Skeletal muscle cell (primary cell): ENCODE measurements at regions not wholly inside any gene's neighbourhood (a gene's known extent, or its start where the extent isn't known, plus 50 kb on each side); places are given as distances from the start of the nearest gene placed in this dataset.

ENCODE experiments used
- DNase-seq: peaks from one replicate; pipeline ENCODE4 v3.0.0-alpha.2; 2010; ENCODE audit warnings: low read depth
- H3K4me3 ChIP-seq: 2 replicates; pipeline ENCODE4 v1.5.1; 2011; ENCODE audit warnings: low read depth, mild to moderate bottlenecking, control low read depth, low read length, moderate library complexity

GRCh38 chr12:126454581-126454980 is 1389.3 kb downstream of the AACS start:
- no peak overlapping the region for H3K4me3 ChIP-seq
- no peak for DNase-seq

GRCh38 chr12:126457776-126458175 is 1392.5 kb downstream of the AACS start:
- DNase-seq: no peak
- no peak overlapping the region for H3K4me3 ChIP-seq

- no peak for DNase-seq
- H3K4me3 ChIP-seq: no peak overlapping the region
Measured at GRCh38 chr12:126464153-126464552, 1398.9 kb downstream of the AACS start.

GRCh38 chr12:126469211-126469610 is 1404.0 kb downstream of the AACS start:
- no peak for DNase-seq
- H3K4me3 ChIP-seq: no peak overlapping the region

GRCh38 chr12:126474703-126475102 is 1409.5 kb downstream of the AACS start:
- H3K4me3 ChIP-seq: no peak overlapping the region
- DNase-seq: no peak

- DNase-seq: no peak
- no peak overlapping the region for H3K4me3 ChIP-seq
Measured at GRCh38 chr12:126480451-126480850, 1415.2 kb downstream of the AACS start.

GRCh38 chr12:126481688-126482087 is 1416.5 kb downstream of the AACS start:
- no peak for DNase-seq
- H3K4me3 ChIP-seq: no peak overlapping the region

- no peak for DNase-seq
- no peak overlapping the region for H3K4me3 ChIP-seq
Measured at GRCh38 chr12:126482238-126482889, 1417.1 kb downstream of the AACS start.

GRCh38 chr12:126483145-126484068 is 1418.2 kb downstream of the AACS start:
- H3K4me3 ChIP-seq: no peak overlapping the region
- DNase-seq: peak; percentile 54

GRCh38 chr12:126487431-126487980 is 1422.3 kb downstream of the AACS start:
- DNase-seq: no peak
- no peak overlapping the region for H3K4me3 ChIP-seq

GRCh38 chr12:126488806-126489205 is 1423.6 kb downstream of the AACS start:
- no peak overlapping the region for H3K4me3 ChIP-seq

GRCh38 chr12:126492181-126492580 is 1426.9 kb downstream of the AACS start:
- H3K4me3 ChIP-seq: no peak overlapping the region
- DNase-seq: no peak

More at GRCh38 chr12:126488806-126489205, 1423.6 kb downstream of the AACS start:
- peak; percentile 34 for DNase-seq

- no peak overlapping the region for H3K4me3 ChIP-seq
- no peak for DNase-seq
Measured at GRCh38 chr12:126493366-126494108, 1428.3 kb downstream of the AACS start.

- H3K4me3 ChIP-seq: no peak overlapping the region
- DNase-seq: no peak
Measured at GRCh38 chr12:126496201-126496600, 1431.0 kb downstream of the AACS start.

- no peak overlapping the region for H3K4me3 ChIP-seq
- no peak for DNase-seq
Measured at GRCh38 chr12:126506426-126507182, 1441.4 kb downstream of the AACS start.

GRCh38 chr12:126507231-126507630 is 1442.0 kb downstream of the AACS start:
- no peak overlapping the region for H3K4me3 ChIP-seq
- no peak for DNase-seq

- DNase-seq: no peak
Measured at GRCh38 chr12:126509572-126509971, 1444.3 kb downstream of the AACS start.

GRCh38 chr12:126510630-126511029 is 1445.4 kb downstream of the AACS start:
- no peak overlapping the region for H3K4me3 ChIP-seq
- no peak for DNase-seq

More at GRCh38 chr12:126509572-126509971, 1444.3 kb downstream of the AACS start:
- H3K4me3 ChIP-seq: no peak overlapping the region
